ENCODE measurements at regions not wholly inside any gene's neighbourhood (a gene's known extent, or its start where the extent isn't known, plus 50 kb on each side); places are given as distances from the start of the nearest gene placed in this dataset.

GRCh38 chr3:110301781-110302180 lies 769.8 kb upstream of the NECTIN3 start:
- no peak for TF ChIP-seq CTCF (IDR thresholded peaks at IDR 0.05; ENCODE audit: poor library complexity, severe bottlenecking)
- no peak for TF ChIP-seq EP300 (conservative IDR thresholded peaks at IDR 0.05; ENCODE audit: poor library complexity, severe bottlenecking)
- no peak for TF ChIP-seq MXI1 (conservative IDR thresholded peaks at IDR 0.05; ENCODE audit: poor library complexity, severe bottlenecking)
- TF ChIP-seq EZH2 (IDR thresholded peaks at IDR 0.05; ENCODE audit: borderline replicate concordance, insufficient read depth, low read length, poor library complexity, severe bottlenecking), result no peak
- TF ChIP-seq RAD21 (conservative IDR thresholded peaks at IDR 0.05), result no peak
- no peak for TF ChIP-seq REST (IDR thresholded peaks at IDR 0.05; ENCODE audit: borderline replicate concordance)
- TF ChIP-seq POLR2AphosphoS5 (IDR thresholded peaks at IDR 0.05), result no peak
- no peak for TF ChIP-seq TAF1 (IDR thresholded peaks at IDR 0.05; ENCODE audit: low read depth)
- TF ChIP-seq SMC3 (conservative IDR thresholded peaks at IDR 0.05; ENCODE audit: poor library complexity), result no peak
